ENCODE measurements at regions not wholly inside any gene's neighbourhood (a gene's known extent, or its start where the extent isn't known, plus 50 kb on each side); places are given as distances from the start of the nearest gene placed in this dataset.

DNA sequence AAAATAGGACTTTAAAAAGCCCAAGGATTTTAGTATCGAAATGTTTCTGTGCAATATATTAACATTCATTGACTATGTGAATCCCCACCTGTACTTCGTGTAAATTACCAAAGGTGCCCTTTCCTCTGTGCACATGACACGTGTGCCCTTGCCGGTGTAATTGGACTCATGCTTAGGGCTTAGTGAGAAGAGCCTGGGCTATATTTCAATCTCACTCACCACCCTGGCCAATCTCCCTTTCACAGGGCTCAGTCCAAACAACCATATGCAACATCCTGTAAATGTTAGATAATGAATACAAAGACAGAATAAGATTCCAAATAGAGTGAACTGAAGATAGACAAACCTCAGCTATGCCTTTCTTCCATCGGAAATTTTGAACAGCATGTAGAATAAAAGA lies 564.3 kb downstream of the USP25 start:
- TF ChIP-seq, protein P1, sequence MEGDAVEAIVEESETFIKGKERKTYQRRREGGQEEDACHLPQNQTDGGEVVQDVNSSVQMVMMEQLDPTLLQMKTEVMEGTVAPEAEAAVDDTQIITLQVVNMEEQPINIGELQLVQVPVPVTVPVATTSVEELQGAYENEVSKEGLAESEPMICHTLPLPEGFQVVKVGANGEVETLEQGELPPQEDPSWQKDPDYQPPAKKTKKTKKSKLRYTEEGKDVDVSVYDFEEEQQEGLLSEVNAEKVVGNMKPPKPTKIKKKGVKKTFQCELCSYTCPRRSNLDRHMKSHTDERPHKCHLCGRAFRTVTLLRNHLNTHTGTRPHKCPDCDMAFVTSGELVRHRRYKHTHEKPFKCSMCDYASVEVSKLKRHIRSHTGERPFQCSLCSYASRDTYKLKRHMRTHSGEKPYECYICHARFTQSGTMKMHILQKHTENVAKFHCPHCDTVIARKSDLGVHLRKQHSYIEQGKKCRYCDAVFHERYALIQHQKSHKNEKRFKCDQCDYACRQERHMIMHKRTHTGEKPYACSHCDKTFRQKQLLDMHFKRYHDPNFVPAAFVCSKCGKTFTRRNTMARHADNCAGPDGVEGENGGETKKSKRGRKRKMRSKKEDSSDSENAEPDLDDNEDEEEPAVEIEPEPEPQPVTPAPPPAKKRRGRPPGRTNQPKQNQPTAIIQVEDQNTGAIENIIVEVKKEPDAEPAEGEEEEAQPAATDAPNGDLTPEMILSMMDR (IDR thresholded peaks at IDR 0.05) = no peak
- no peak for TF ChIP-seq POLR2A (IDR thresholded peaks at IDR 0.05)

Measured in heart left ventricle (tissue), 13 donors.